ENCODE measurements at regions not wholly inside any gene's neighbourhood (a gene's known extent, or its start where the extent isn't known, plus 50 kb on each side); places are given as distances from the start of the nearest gene placed in this dataset.

- no peak for DNase-seq
- no peak for ATAC-seq
- Histone ChIP-seq H3K4me3 (no peak overlapping the region), H3K9me3 (no peaks in the 10 kb centered on the region), H3K36me3 (ENCODE audit: insufficient read depth in 1 of 2, low read depth in 1 of 2) (no peaks in the 10 kb centered on the region), H3K27me3 (ENCODE audit: insufficient read depth in 3 of 3, low read length in 2 of 3) (no peaks in the 10 kb centered on the region), H3K27ac (no peak overlapping the region), H3K4me1 (no peaks in the 10 kb centered on the region)
- WGBS, 3 donors, result 77 to 86% (median 81%) methylated on average over 5 of the region's 5 CpGs
- intact Hi-C loops (cut with DNase I), result no loop called here
- TF ChIP-seq CTCF (IDR thresholded peaks at IDR 0.05), result no peak
Measured at GRCh38 chr21:14321042-14321441, 61.9 kb downstream of the HSPA13 start.

- 29 to 54% (median 31%) methylated on average over 1 of the region's 1 CpG for WGBS, 3 donors
- H3K4me1 ChIP-seq, result no peaks in the 10 kb centered on the region
- ATAC-seq, result no peak
- no peaks in the 10 kb centered on the region for H3K36me3 ChIP-seq (ENCODE audit: insufficient read depth in 1 of 2, low read depth in 1 of 2)
- TF ChIP-seq CTCF (IDR thresholded peaks at IDR 0.05), result no peak
- H3K9me3 ChIP-seq, result no peaks in the 10 kb centered on the region
- no peak overlapping the region for H3K4me3 ChIP-seq
- H3K27ac ChIP-seq, result no peak overlapping the region
- intact Hi-C loops (cut with DNase I), result no loop called here
- no peak for DNase-seq
- no peaks in the 10 kb centered on the region for H3K27me3 ChIP-seq (ENCODE audit: insufficient read depth in 3 of 3, low read length in 2 of 3)
Measured at GRCh38 chr21:14319805-14320204, 63.1 kb downstream of the HSPA13 start.

GRCh38 chr21:14318578-14318977 is 64.4 kb downstream of the HSPA13 start:
- no peak for TF ChIP-seq CTCF (IDR thresholded peaks at IDR 0.05)
- H3K4me3 ChIP-seq, result no peak overlapping the region
- ATAC-seq (no peak), DNase-seq (no peak)
- no peak overlapping the region for H3K27ac ChIP-seq
- 29 to 38% (median 34%) methylated on average over 2 of the region's 2 CpGs for WGBS, 3 donors
- H3K9me3 ChIP-seq, result no peaks in the 10 kb centered on the region
- H3K4me1 ChIP-seq, result no peaks in the 10 kb centered on the region
- H3K27me3 ChIP-seq (ENCODE audit: insufficient read depth in 3 of 3, low read length in 2 of 3), result no peaks in the 10 kb centered on the region
- H3K36me3 ChIP-seq (ENCODE audit: insufficient read depth in 1 of 2, low read depth in 1 of 2), result no peaks in the 10 kb centered on the region
- intact Hi-C loops (cut with DNase I), result no loop called here

GRCh38 chr21:14317507-14317906 is 65.4 kb downstream of the HSPA13 start:
- H3K4me3 ChIP-seq, result no peak overlapping the region
- H3K27me3 ChIP-seq (ENCODE audit: insufficient read depth in 3 of 3, low read length in 2 of 3), result no peaks in the 10 kb centered on the region
- H3K4me1 ChIP-seq, result no peaks in the 10 kb centered on the region
- ATAC-seq, result no peak
- intact Hi-C loops (cut with DNase I), result no loop called here
- H3K27ac ChIP-seq, result no peak overlapping the region
- no peak for DNase-seq
- 72 to 83% (median 78%) methylated on average over 4 of the region's 4 CpGs for WGBS, 3 donors
- no peaks in the 10 kb centered on the region for H3K9me3 ChIP-seq
- TF ChIP-seq CTCF (IDR thresholded peaks at IDR 0.05), result no peak
- H3K36me3 ChIP-seq (ENCODE audit: insufficient read depth in 1 of 2, low read depth in 1 of 2), result no peaks in the 10 kb centered on the region

- Histone ChIP-seq H3K36me3 (ENCODE audit: insufficient read depth in 1 of 2, low read depth in 1 of 2) (no peaks in the 10 kb centered on the region), H3K4me3 (no peak overlapping the region), H3K4me1 (no peaks in the 10 kb centered on the region), H3K27me3 (ENCODE audit: insufficient read depth in 3 of 3, low read length in 2 of 3) (no peaks in the 10 kb centered on the region), H3K9me3 (no peaks in the 10 kb centered on the region), H3K27ac (no peak overlapping the region)
- intact Hi-C loops (cut with DNase I), result no loop called here
- no peak for ATAC-seq
- no peak for TF ChIP-seq CTCF (IDR thresholded peaks at IDR 0.05)
- WGBS, 3 donors, result 62 to 66% (median 66%) methylated on average over 8 of the region's 8 CpGs
- no peak for DNase-seq
Measured at GRCh38 chr21:14313300-14313699, 69.6 kb downstream of the HSPA13 start.

Data from psoas muscle (tissue), 7 donors.